PC-9 (cell line): ENCODE measurements at regions not wholly inside any gene's neighbourhood (a gene's known extent, or its start where the extent isn't known, plus 50 kb on each side); places are given as distances from the start of the nearest gene placed in this dataset.

ENCODE experiments used
- BruUV-seq: library from RNA; stranded (reverse); fragments of 400-500 nt; replicated peaks from 2 replicates; lab custom pipeline; 2021; lab: Mats Ljungman, UMichigan
- CTCF ChIA-PET: fragments of 300-600 bp; sonication (Branson Sonifier 250); formaldehyde crosslinking; loops from one replicate; lab custom pipeline; 2022; ENCODE audit warnings: antibody characterized with exemption; lab: Charles Lee
- POLR2A ChIA-PET: fragments of 300-600 bp; sonication (Branson Sonifier 250); formaldehyde crosslinking; loops from one replicate; lab custom pipeline; 2022; ENCODE audit warnings: antibody characterized with exemption; ENCODE audit not compliant: unreplicated experiment; lab: Charles Lee
- DNase-seq, 2 experiments: peaks; one replicate each; pipeline versions ENCODE4 v3.0.0 to v3.0.0-alpha.2; 2015 to 2022; ENCODE audit warnings: mixed read lengths in 1 of 2
- H2AFZ ChIP-seq: fragments of 200-600 bp; sonication (generic); 2 replicates; pipeline ENCODE4 v1.8.1; 2017; ENCODE audit warnings: antibody characterized with exemption
- H3F3A ChIP-seq: fragments of 200-600 bp; sonication (generic); 2 replicates; pipeline ENCODE4 v1.8.1; 2017; ENCODE audit warnings: antibody characterized with exemption, mild to moderate bottlenecking, low read depth; ENCODE audit not compliant: insufficient read depth
- H3K27ac ChIP-seq: fragments of 200-600 bp; sonication (generic); 2 replicates; pipeline ENCODE4 v1.6.1; 2016; ENCODE audit warnings: mixed run types
- H3K27me3 ChIP-seq: fragments of 200-600 bp; sonication (generic); 2 replicates; pipeline ENCODE4 v1.6.1; 2016; ENCODE audit warnings: low read depth, mixed run types; ENCODE audit not compliant: insufficient read depth
- H3K36me3 ChIP-seq: fragments of 200-600 bp; sonication (generic); 2 replicates; pipeline ENCODE4 v1.6.1; 2016; ENCODE audit warnings: low read depth, mixed run types
- H3K4me1 ChIP-seq: fragments of 200-600 bp; sonication (generic); replicated peaks from 2 replicates; pipeline ENCODE4 v1.6.1; 2016; ENCODE audit warnings: mixed run types; ENCODE audit not compliant: insufficient read depth
- H3K4me2 ChIP-seq: fragments of 200-600 bp; sonication (generic); 2 replicates; pipeline ENCODE4 v1.6.1; 2017; ENCODE audit warnings: mixed run types
- H3K4me3 ChIP-seq: fragments of 200-600 bp; sonication (generic); 2 replicates; pipeline ENCODE4 v1.6.1; 2016; ENCODE audit warnings: mixed run types
- H3K79me2 ChIP-seq: fragments of 200-600 bp; sonication (generic); 2 replicates; pipeline ENCODE4 v1.6.1; 2017; ENCODE audit warnings: low read depth, mixed run types
- H3K9me2 ChIP-seq: fragments of 200-600 bp; sonication (generic); 2 replicates; pipeline ENCODE4 v1.8.1; 2017; ENCODE audit warnings: mild to moderate bottlenecking; ENCODE audit not compliant: insufficient read depth
- H3K9me3 ChIP-seq: fragments of 200-600 bp; sonication (generic); 2 replicates; pipeline ENCODE4 v1.8.1; 2016; ENCODE audit warnings: low read depth; ENCODE audit not compliant: insufficient read depth
- H4K20me1 ChIP-seq: fragments of 200-600 bp; sonication (generic); 2 replicates; pipeline ENCODE4 v1.8.1; 2017; ENCODE audit not compliant: insufficient read depth
- CTCF ChIP-seq: fragments of 200-600 bp; sonication (generic); conservative IDR thresholded peaks from 2 replicates; pipeline ENCODE4 v1.6.1; 2017; ENCODE audit warnings: mixed run types, antibody characterized with exemption, mild to moderate bottlenecking, moderate library complexity
- EZH2 ChIP-seq: fragments of 200-600 bp; sonication (generic); IDR thresholded peaks from 2 replicates; pipeline ENCODE4 v1.8.0; 2017; ENCODE audit warnings: antibody characterized with exemption, low read depth
- intact Hi-C: fragments of 100-400 bp; cut with micrococcal nuclease; formaldehyde crosslinking; loops from one replicate; pipeline ENCODE4 v1.10.0; 2022; ENCODE audit not compliant: unreplicated experiment

GRCh38 chr13:62643799-62644524 lies 1228.3 kb upstream of the PCDH20 start:
- POLR2A ChIA-PET = no interaction called here
- Histone ChIP-seq H2AFZ (no peak overlapping the region), H3K27me3 (no peaks in the 10 kb centered on the region), H3K4me3 (no peak overlapping the region), H3K9me3 (peaks cover 20% of the 10 kb centered on the region), H3K27ac (no peak overlapping the region), H3K4me1 (no peaks in the 10 kb centered on the region), H4K20me1 (no peaks in the 10 kb centered on the region), H3F3A (peaks cover 12% of the 10 kb centered on the region; the same call in 1 of the 2 replicates), H3K79me2 (no peaks in the 10 kb centered on the region), H3K4me2 (no peak overlapping the region), H3K36me3 (no peaks in the 10 kb centered on the region), H3K9me2 (no peaks in the 10 kb centered on the region; the same call in 1 of the 2 replicates)
- intact Hi-C loops = no loop called here
- no peak for DNase-seq
- CTCF ChIA-PET = no interaction called here
- no peak for TF ChIP-seq CTCF
- TF ChIP-seq EZH2 = no peak
- no TSS peak for BruUV-seq

- H3K9me2 ChIP-seq = no peaks in the 10 kb centered on the region; the same call in 1 of the 2 replicates
- H3K4me2 ChIP-seq = no peak overlapping the region
- no peaks in the 10 kb centered on the region for H3K79me2 ChIP-seq
- BruUV-seq = no TSS peak
- no peak overlapping the region for H3K27ac ChIP-seq
- no peaks in the 10 kb centered on the region for H4K20me1 ChIP-seq
- DNase-seq = peak; percentile 22 to 64
- no peak overlapping the region for H3K4me3 ChIP-seq
- no peak for TF ChIP-seq EZH2
- intact Hi-C loops = no loop called here
- peaks cover 12% of the 10 kb centered on the region; the same call in 1 of the 2 replicates for H3F3A ChIP-seq
- no peaks in the 10 kb centered on the region for H3K4me1 ChIP-seq
- no peaks in the 10 kb centered on the region for H3K36me3 ChIP-seq
- no peaks in the 10 kb centered on the region for H3K27me3 ChIP-seq
- ChIA-PET CTCF (no interaction called here), POLR2A (no interaction called here)
- no peak overlapping the region for H2AFZ ChIP-seq
- H3K9me3 ChIP-seq = peaks cover 20% of the 10 kb centered on the region
Measured at GRCh38 chr13:62643007-62643483, 1227.4 kb upstream of the PCDH20 start.

- ChIA-PET CTCF (no interaction called here), POLR2A (no interaction called here)
Measured at GRCh38 chr13:62635161-62635560, 1219.5 kb upstream of the PCDH20 start.

More at GRCh38 chr13:62635161-62635560, 1219.5 kb upstream of the PCDH20 start:
- DNase-seq = no peak
- intact Hi-C loops = no loop called here
- Histone ChIP-seq H3K79me2 (no peaks in the 10 kb centered on the region), H3K4me1 (no peaks in the 10 kb centered on the region), H3K9me3 (no peaks in the 10 kb centered on the region), H3K9me2 (no peaks in the 10 kb centered on the region), H3K4me2 (no peak overlapping the region), H3K27ac (no peak overlapping the region), H4K20me1 (no peaks in the 10 kb centered on the region), H3K27me3 (no peaks in the 10 kb centered on the region), H3K36me3 (no peaks in the 10 kb centered on the region), H3F3A (no peaks in the 10 kb centered on the region), H3K4me3 (no peak overlapping the region), H2AFZ (no peak overlapping the region)
- BruUV-seq = no TSS peak
- TF ChIP-seq EZH2 (no peak), CTCF (no peak)
